UCSD-AML1 (cell line): ENCODE measurements at regions not wholly inside any gene's neighbourhood (a gene's known extent, or its start where the extent isn't known, plus 50 kb on each side); places are given as distances from the start of the nearest gene placed in this dataset.

Experiments
- DNase-seq: peaks from one replicate; lab custom pipeline; 2025; ENCODE audit not compliant: unreplicated experiment; lab: John Stamatoyannopoulos, UW

DNA sequence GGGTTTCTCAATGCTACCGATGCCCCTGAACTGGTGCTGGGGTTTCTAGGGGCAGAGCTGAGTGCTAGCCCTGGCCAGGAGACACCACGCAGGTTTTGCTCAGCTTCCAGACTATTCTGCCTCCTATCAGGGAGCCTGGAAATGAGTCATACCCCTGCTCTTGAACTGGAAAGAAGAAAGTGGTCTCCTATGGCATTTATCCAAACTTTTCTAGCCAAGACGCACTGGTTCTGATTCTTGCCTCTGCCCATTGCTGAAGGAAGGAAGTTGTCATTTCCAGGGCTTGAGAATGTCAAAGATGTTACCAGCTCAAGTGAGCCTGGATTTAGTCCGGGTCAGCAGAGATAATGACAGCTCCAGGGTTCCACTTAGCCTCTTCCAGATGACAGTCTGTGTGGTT lies 561.9 kb downstream of the CDK5RAP2 start:
- DNase-seq, result no peak

DNA sequence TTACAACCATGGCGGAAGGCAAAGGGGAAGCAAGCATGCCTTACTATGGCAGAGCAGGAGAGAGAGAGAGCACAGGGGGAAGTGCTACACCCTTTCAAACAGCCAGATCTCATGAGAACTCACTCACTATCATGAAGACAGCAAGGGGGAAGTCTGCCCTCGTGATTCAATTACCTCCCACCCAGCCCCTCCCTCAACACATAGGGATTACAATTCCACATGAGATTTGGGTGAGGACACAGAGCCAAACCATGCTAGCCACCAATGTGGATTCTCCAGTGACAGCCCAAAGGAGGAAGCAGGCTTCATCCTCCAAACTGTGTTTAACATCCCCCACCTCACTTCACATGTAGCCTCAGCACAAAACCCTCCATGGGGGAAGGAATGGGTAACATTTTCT lies 563.7 kb downstream of the CDK5RAP2 start:
- no peak for DNase-seq

DNA sequence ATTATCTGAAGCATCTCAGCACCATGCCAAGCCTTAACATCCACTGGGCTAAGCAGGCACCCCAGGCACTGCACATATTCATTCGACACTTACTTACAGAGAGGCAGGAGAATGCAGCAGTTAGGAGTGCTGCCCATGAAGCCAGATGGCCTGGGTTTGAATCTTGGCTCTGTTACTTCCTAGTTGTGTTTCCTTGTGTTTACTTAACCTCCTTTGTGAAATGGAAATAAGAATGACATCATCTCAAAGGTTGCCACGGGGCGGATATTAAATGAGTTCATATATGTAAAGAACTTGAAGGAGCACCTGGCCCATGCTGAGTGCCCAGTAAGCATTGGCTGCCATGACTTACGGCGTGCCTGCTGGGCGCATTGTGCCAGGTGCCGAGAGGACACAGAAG lies 565.2 kb downstream of the CDK5RAP2 start:
- DNase-seq, result no peak

DNA sequence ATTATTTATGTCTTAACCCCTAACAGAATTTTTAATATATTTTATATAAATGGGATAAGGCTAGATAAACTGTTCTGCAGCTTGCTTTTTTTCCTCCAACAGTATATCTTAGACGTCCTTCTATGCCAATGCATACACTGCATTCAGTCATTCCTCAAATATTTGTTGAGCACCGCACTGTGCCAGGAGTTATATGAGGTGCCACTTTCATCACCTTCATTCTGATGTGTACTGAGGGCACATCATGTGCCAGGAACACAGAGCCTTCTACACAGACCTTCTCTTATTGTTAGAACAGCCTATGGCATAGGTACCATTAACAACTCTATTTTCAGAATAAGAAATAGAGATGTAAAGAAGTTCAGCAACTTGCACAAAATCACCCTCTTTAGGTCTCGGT lies 570.1 kb downstream of the CDK5RAP2 start:
- DNase-seq, result no peak

DNA sequence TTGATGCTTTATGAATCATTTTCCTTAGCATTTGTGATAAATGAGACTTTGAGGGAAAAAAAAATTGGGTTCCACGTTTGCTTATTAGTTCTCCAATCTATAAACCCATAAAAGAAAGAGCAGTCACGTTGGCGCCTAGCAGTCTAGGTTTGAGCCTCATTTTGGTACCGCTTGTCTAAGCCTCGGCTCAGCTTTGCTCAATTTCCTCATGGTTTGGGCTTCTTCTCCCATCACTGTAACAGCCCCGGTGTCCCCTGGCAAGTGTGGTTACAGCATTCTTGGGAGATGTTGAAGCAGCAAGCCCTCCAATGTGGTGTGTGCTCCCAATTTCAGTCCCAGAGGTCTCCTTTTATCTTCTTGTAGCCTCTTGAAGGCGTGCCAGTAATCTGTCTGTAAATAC lies 578.4 kb downstream of the CDK5RAP2 start:
- DNase-seq, result no peak

DNA sequence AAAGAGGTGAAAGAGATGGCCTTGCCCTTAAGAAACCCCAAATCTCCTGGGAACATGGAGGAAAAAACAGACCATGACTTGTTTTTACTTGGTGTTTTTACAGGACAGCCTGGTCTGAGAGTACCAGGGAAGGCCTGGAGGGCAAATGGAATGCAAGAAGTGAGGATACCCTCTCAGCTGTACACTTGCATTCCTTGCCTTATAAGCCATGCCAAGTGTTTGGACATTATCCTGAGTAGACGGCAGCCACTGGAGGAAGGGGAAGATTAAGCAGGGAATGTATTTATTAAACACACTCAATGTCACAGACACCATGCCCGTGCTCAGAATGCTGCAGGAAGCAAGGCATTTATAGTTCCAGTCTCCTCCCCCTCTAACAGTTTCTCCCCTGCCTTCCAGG lies 581.4 kb downstream of the CDK5RAP2 start:
- DNase-seq, result no peak

DNA sequence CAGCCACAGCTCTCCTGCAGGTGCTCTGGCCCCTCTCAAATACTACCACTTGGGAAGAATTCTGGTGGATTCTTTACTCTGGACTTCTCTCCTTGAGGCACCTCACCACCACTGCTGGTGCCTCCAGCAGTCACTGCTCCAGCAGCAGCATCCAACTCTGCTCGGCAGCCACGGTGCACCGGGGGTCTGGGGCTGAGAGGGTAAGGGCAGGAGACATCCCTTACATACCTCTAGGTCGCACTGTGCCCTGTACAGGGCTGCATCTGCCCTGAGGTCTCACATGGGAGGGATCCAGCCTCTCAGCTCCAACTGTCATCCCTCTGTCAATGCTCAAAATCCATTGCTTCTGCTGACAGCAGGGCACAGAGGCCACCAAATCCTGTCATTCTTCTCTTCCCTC lies 588.2 kb downstream of the CDK5RAP2 start:
- no peak for DNase-seq

DNA sequence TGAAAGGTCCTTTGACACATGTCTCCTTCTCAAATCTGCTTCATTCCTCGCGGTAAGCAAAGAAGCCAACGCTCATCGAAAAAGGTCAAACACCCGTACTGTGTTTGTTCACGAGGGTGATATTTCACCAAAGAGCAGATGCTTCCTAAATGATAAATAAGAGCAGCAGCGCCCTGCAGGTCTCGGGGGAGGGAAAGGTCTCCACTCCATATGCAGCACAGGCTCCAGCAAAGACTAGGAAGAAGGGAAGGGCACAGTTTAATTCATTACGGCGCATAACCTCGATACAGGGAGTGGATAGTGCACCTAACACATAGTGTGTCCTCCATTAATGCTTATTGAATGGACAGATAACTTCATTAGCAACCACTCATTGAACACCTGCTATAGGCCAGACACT lies 593.3 kb downstream of the CDK5RAP2 start:
- no peak for DNase-seq

DNA sequence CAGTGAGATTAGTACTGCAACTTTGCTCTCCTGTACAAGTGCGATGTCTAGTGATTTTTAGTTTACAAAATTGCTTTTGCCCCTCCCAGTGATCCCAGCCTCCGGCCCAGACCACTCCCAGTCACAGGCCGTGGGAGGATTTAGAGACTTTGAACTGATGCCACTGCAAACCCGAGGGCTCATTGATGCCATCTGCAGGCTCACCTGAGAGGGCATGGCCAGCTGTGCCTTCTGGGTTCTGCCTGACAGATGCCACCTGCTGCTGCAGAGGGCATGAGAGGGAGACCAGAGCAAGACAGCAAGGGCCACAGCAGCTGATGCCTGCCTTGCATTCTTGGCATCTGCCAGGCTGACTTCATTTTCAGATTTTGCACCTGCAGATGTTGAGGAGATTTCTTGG lies 593.8 kb downstream of the CDK5RAP2 start:
- DNase-seq, result no peak

DNA sequence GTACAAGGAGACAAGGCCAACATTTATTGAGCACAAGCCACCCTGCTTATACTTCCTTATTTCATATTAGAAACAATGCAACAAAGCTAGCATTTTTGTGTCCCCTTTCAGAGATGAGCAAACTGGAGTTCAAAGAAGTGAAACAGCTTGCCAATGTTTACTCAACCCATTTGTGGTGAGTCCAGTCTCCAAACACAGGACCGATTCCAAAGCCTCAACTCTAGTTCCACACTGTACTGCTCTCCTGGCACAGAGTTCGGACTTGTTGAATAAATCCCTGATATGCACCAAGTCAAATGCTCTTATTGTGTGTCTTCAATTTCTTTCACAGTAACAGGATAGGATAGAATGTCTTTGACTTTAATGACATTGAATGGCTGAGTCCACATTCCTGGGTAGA lies 604.8 kb upstream of the BRINP1 start:
- no peak for DNase-seq

DNA sequence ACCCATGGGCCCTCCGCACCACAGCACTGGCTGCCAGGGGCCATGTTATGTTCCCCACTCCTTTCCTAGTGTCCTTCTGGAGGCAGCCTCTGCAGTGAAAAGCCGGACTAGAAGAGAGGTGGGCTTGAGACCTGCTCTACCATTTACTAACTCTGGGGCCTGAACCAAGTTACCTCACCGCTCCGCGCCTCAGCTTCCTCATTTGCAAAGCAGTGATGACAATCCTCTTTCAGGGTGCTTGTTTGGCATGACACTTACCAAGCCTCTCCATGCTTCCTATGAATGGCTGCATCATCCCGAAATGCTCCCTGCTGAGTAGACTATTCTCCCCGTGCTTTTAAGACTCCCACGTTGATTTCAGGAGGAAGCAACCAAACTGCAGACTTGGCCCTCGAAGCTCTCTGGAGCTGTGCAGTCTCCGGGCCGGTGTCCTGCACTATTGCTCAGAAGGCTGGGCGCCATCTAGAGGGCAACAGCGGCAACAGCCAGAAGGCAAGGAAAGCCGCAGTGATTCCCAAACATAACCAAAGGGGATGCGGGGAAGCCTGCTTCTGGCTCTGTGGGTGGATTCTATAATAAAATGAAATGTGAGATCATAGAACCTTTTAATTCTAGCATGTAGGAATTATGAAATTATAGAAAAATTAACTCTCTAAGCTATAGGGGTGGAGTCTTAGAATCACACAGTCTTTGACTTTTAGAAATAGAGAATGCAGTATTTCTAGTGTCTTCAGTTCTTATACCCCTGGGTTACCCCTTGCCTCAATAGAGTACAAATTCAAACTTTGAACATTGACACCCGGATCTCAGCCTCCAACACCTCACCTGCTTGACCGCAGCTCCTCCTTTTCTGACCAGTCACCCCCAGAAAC lies 599.8 kb upstream of the BRINP1 start:
- DNase-seq, result peak; percentile 62

DNA sequence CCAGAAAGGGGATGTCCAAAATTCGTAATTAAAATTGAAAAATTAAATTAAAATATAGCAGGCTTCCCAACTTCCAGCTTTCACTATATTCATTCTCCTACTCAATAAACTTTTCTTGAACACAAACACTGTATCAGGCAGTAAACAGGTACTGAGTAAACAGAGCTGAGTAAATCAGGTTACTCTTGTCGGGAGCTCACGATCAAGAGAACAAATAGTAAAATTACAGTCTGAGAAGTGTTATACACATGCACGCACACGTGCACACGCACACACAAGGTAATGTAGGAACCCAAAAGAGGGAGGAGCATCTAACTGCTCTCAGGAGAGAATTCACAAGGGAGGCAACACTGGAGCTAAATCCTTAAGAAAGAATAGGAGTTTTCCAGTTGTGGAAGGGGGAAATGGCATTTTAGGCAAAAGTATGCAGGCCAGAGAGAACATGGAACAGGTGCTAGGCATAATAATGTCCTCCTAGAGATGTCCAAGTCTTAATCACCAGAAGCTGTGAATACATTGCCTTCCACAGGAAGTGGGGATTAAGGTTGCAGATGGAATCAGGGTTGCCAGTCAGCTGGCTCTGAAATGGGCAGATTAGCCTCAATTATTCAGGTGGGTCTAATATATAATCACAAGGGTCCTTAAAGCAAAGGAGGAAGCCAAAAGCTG lies 598.8 kb upstream of the BRINP1 start:
- DNase-seq, result no peak

DNA sequence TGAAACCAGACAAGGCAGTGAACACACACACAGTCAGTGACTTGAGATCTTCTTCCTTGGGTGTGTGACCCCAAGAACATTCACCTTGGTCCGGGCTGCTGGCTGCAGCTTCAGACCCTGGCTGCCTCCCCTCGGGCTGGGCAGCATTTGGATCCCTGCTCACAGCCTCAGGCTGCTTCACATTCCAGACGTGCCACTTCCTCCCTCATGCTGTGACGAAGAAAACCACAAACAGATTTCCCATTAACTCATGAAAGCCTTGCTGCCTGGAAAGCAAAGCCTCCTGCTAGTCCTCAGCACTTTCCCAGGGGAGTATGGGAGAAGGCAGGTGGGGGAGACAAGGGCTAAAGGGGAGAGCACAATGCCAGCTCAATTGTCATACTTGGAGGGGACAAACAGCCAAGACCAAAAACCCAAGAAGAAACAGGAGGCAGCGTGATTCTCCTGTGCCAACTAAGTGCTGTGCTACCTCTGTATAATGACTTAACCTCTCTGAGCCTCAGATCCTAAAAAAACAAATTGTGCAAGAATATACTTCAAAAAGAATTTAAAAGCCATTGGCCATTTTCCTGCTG lies 594.6 kb upstream of the BRINP1 start:
- no peak for DNase-seq

DNA sequence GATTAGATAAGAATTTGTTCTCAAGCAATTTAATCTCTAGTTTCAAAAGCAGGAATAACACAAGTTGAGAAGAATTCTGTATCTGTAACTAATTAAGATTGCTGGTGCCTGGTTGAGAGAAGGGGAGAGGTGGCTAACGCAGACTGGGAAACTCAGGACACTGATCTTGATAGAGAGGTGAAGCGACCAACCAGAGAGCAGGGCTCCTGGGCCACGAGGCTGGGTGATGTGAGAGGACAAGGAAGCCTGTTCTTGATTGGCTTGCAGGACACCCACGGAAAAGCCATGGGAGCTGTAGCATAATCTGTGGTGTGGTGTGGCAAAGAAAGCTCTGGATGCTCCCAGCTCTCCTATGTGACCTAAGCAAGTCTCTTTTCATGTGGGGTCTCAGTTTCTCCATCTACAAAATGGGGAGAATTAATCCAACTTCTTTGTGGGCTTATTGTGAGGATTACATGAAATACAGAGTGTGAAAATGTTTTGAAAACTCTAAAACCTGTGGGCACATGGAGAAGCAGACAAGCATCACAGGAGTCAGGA lies 594.1 kb upstream of the BRINP1 start:
- no peak for DNase-seq

DNA sequence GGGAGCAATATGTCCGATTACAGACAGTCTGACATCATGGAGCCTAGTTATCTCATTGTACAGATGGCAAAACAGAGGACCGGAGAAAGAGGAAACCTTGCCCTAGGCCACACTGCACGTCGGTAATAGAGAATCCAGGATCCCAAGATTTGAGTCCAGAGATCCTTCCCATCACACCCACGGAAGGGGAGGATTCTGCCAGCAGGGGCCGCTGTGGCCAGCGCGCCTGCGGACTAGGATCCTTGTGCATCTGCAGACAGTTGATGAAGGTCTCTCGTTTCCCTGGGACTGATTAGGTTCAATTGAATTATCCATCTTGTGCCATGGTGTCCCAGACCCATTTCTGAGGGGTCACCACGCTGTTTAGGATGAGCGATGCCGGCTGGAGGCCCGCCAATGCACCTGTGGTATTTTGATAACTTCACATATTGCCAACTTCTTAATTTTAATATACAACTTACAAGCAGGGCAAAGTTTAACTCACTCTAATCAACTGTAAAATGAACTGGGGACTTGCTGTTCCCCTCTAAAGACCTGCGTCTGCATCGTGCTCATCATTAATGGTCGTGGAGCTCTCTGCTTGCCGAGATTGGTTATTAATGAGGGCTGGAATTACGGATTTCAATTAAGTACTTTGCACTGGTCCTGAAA lies 592.7 kb upstream of the BRINP1 start:
- DNase-seq, result peak; percentile 33

DNA sequence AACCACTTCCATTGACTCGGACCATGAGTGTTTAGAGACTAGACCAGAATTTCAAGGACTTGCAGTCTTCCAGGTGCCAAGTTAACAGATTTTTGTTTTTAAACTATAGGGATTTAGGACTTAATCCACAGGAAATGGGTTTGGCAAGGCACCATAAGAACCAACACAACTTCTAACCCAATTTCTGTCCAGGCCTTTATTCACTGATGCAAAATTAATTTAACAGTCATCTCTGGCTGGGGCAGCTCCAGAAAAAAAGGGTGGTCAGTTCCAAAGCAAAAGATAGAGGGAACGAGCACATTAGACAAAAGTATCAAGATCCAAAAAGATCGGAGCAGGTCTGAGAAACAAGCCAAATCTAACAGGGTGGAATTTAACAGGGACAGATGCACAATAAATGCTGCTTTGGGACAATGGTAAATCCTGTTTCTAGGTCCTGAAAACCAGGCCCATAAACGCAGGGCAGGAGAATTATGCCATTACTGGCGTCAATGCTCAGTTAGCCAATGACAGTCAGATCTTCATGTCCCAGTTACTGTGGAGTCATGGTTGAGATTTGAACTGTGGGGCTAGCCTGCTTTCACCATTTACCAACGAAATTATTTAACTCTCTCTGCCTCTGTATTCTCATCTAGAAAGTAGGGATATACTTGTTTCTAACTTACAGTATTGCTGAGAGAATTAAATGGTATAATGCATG lies 590.8 kb upstream of the BRINP1 start:
- DNase-seq, result no peak

DNA sequence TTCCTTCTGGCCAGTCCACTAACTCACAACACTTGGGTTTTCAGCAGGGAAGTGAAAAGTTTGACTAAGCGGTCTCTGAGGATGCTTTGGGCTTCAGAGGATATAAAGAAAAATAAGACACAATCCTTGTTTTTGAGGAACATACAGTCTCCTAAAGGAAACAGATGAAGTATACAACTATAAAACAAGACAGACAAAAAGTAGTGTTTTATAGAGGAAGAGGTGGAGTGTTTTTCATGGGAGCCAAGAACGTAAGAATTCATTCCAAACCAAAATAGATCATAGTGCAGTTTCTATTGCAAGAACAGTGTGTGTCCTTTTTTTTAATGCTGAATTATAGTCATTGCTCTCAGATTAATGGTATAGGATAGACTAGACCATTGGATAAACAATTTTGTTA lies 586.9 kb upstream of the BRINP1 start:
- no peak for DNase-seq

DNA sequence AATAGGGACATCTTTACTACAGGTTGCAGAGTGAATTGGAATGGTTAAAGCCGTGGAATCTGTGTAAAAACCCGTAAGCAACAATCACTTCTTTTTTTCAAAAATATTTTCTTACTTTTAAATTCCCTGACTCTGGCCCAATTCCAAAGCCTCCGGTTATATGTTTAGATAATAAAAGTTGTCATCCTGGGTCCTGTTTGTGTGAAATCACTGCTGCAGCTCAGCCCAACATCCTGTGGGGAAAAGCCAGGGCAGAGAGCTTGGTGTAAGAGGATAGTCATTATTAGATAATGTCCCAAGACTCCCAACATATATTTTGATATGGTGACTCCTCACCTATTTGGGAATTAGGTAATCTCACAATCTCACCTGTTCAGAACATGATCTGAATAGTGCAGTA lies 586.0 kb upstream of the BRINP1 start:
- DNase-seq, result no peak

DNA sequence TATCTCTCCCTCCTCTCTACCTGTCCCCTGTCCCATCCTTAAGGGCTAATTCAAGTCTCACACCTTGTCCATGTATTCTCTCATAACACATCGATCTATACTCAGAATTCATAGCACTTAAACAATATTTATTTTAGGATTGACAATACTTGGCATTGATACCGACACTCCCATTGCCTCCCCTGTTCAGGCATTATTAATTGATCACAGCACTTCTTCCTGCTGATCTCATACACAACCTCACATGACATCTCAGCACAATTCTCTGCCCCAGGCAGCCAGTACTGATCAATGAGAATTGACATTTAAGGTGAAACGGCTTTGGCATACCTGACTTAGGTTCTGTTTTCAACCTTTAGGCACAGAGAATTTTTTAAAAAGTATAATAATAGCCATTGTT lies 582.4 kb upstream of the BRINP1 start:
- DNase-seq, result no peak

DNA sequence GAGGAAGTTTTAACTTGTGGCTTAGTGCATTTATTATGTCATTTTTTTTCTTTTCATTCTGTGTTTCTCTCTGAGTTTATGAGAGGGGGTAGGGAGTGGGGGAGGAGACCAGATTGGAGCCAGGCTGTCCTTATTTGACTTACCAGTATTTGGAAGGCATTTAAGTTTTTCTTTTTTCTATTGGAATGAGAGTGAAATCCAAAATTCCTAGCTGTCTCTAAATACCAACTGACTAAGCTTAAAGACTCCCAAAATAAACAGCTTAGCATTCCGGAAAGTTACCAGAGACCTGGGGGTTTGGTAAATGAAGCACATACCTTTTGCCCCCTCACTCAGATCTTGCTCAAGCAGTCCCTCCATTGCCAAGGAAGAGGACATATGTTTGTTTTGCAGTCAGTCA lies 581.9 kb upstream of the BRINP1 start:
- DNase-seq, result no peak

DNA sequence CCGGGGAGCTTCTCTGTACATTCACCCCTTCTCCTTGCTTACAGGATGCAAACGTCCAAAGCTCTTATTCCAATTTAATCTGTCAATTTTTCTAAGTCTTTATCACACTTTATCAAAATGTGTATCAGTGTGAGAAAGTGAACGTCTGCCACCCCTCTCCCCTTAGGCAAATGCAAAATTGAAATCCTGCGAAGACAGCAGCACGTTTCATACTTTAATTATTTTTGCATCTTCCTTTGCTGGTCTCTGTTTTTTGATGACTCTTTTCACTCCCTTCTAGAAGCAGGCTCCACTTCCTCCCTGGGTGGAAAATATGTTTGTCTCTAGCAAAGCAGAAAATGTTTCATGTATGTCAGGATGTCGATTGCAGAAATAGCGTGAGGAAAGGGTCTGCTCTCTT lies 576.5 kb upstream of the BRINP1 start:
- DNase-seq, result no peak
